Stimulated activated naive CD8-positive, alpha-beta T cell treated with anti-CD3 and anti-CD28 coated beads, Interleukin-15, amount 100 ng/mL, for 72 hours (primary cell): ENCODE measurements at regions not wholly inside any gene's neighbourhood (a gene's known extent, or its start where the extent isn't known, plus 50 kb on each side); places are given as distances from the start of the nearest gene placed in this dataset.
A peak's percentile ranks its signal among the peaks of the same experiment; 100 is the strongest.
"Not testable (repeated sequence)": the region's sequence is repeated elsewhere in the genome, so short reads cannot be mapped to it uniquely, and the experiment has no call there.

ENCODE experiments used
- ATAC-seq: fragments of 150-1000 bp; cut with Tn5 transposase; 2 replicates; pipeline ENCODE4 v1.10.0; 2021; ENCODE audit warnings: mild to moderate bottlenecking, moderate library complexity
- DNase-seq, 2 donors: peaks; one replicate each; pipeline ENCODE4 v3.0.0; 2021 to 2022
- H3K27ac Mint-ChIP-seq, 2 donors: one replicate each; pipeline ENCODE4 v1.8.0; 2022; ENCODE audit warnings: mild to moderate bottlenecking in 2 of 2, mixed read lengths in 2 of 2, moderate library complexity in 2 of 2
- H3K27me3 Mint-ChIP-seq: one replicate; pipeline ENCODE4 v1.8.0; 2022; ENCODE audit warnings: mixed read lengths
- H3K4me1 Mint-ChIP-seq: one replicate; pipeline ENCODE4 v1.8.0; 2022; ENCODE audit warnings: mild to moderate bottlenecking, mixed read lengths
- H3K4me3 Mint-ChIP-seq, 2 donors: one replicate each; pipeline ENCODE4 v1.8.0; 2022; ENCODE audit warnings: mild to moderate bottlenecking in 2 of 2, mixed read lengths in 2 of 2, moderate library complexity in 1 of 2
- H3K9me3 Mint-ChIP-seq, 2 donors: one replicate each; pipeline ENCODE4 v1.8.0; 2022; ENCODE audit warnings: mixed read lengths in 2 of 2

DNA sequence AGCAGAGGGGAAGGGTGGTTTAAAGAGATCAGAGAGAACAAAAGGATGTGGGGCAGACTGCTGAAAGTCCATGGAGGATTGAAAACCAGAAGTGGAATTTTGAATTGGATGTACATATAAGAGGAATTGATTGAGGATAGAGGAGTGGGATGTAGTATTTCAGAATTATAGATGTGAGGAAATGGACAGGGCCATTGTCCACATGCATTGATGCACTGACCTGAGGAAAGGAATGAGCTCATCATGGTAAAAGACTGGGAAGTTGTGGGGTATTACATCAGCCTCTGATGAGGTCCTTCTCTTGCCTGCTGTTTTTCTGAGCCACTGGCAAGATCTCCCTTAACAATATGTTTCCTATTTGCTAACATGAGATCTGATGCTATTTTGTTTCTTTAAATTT is 365.7 kb upstream of the FANCL start:
- Mint-ChIP-seq H3K4me3 (no peak overlapping the region), H3K27ac (no peak overlapping the region)
- no peak for ATAC-seq

GRCh38 chr2:58604096-58604495 is 363.0 kb upstream of the FANCL start:
- Mint-ChIP-seq H3K27me3 (no peaks in the 10 kb centered on the region), H3K27ac (no peak overlapping the region), H3K9me3 (peaks cover 0 to 3% of the 10 kb centered on the region in 2 donors), H3K4me1 (no peaks in the 10 kb centered on the region), H3K4me3 (no peak overlapping the region)
- no peak for DNase-seq
- no peak for ATAC-seq

More for the DNA sequence above, 365.7 kb upstream of the FANCL start:
- Mint-ChIP-seq H3K9me3 (peaks cover 0 to 3% of the 10 kb centered on the region in 2 donors), H3K4me1 (no peaks in the 10 kb centered on the region), H3K27me3 (no peaks in the 10 kb centered on the region)
- DNase-seq, result no peak

DNA sequence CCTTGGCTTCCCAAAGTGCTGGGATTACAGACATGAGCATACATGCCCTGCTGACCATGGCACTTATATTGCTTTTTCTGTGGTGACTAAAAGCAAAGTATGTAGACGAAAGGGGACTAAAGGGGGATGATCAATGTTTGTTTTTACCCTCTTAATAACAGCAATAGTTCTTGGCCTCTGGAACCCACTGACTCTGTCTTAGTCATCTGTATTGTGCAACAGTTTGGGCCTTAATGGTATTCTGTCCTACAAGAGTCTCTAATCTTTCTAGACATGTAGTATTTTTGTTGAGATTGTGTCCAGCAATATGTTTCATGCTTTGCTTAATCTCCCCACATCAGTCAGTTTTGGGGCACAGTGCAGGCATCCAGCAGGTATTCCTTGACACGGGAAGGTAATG is 359.9 kb upstream of the FANCL start:
- Mint-ChIP-seq H3K9me3 (peaks cover 3 to 7% of the 10 kb centered on the region in 2 donors), H3K4me1 (no peaks in the 10 kb centered on the region), H3K27ac (no peak overlapping the region), H3K4me3 (no peak overlapping the region), H3K27me3 (no peaks in the 10 kb centered on the region)
- ATAC-seq (no peak), DNase-seq (no peak)

DNA sequence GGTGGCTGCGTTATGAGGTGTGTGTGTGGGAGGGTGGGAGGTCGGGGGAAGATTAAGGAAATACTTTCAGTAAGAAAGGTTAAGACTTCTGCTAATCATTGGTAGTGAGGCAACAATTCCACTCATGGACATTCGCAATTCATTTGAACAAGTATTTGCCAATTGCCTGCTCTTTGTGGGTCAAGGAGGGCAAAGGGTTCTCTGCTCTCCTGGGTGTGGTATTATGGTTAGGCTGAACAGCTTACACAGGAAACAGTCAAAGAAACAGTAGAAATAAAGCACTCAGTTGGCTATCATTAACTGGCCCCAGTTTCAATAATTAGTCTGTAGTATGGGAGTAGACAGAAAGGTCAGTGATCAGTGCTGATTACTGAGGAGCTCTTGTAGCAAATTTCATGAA is 357.0 kb upstream of the FANCL start:
- Mint-ChIP-seq H3K9me3 (peaks cover 0 to 7% of the 10 kb centered on the region in 2 donors), H3K27ac (no peak overlapping the region), H3K4me1 (no peaks in the 10 kb centered on the region), H3K27me3 (no peaks in the 10 kb centered on the region), H3K4me3 (no peak overlapping the region)
- ATAC-seq (no peak), DNase-seq (no peak)

GRCh38 chr2:58595714-58596113 is 354.6 kb upstream of the FANCL start:
- H3K4me3 Mint-ChIP-seq, result no peak overlapping the region
- H3K27ac Mint-ChIP-seq, result no peak overlapping the region
- no peak for DNase-seq
- ATAC-seq, result no peak
- peaks cover 0 to 7% of the 10 kb centered on the region in 2 donors for H3K9me3 Mint-ChIP-seq
- no peaks in the 10 kb centered on the region for H3K27me3 Mint-ChIP-seq
- H3K4me1 Mint-ChIP-seq, result no peaks in the 10 kb centered on the region

GRCh38 chr2:58594762-58595161 is 353.6 kb upstream of the FANCL start:
- no peak for DNase-seq
- H3K27ac Mint-ChIP-seq, result no peak overlapping the region

DNA sequence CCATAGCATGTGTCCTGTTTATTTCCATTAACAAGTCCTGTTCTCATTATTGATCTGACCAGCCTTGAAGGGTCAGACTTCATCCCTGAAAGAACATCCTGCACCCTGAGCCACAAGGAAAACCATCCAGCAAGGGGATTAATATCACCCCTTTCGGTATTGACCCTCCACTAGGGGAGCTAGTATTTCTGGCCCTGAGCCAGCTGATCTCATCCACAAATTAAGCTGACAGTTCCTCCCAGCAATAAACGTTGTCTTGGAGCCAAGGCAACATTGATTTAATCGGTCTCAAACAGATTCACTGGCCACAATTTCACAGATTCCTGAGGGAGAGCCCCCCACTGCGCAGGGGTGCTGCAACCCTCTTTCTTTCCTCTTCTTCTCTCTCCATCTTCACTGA is 353.1 kb upstream of the FANCL start:
- ATAC-seq (no peak), DNase-seq (no peak)
- no peaks in the 10 kb centered on the region for H3K4me1 Mint-ChIP-seq
- H3K9me3 Mint-ChIP-seq, result peaks cover 0 to 7% of the 10 kb centered on the region in 2 donors
- no peak overlapping the region for H3K4me3 Mint-ChIP-seq
- H3K27ac Mint-ChIP-seq, result no peak overlapping the region
- H3K27me3 Mint-ChIP-seq, result no peaks in the 10 kb centered on the region

More at GRCh38 chr2:58594762-58595161, 353.6 kb upstream of the FANCL start:
- Mint-ChIP-seq H3K4me3 (no peak overlapping the region), H3K4me1 (no peaks in the 10 kb centered on the region), H3K9me3 (peaks cover 0 to 7% of the 10 kb centered on the region in 2 donors), H3K27me3 (no peaks in the 10 kb centered on the region)
- no peak for ATAC-seq

- not testable (repeated sequence) for H3K27me3 Mint-ChIP-seq, H3K4me1 Mint-ChIP-seq, H3K9me3 Mint-ChIP-seq, H3K27ac Mint-ChIP-seq, H3K4me3 Mint-ChIP-seq, DNase-seq, ATAC-seq
These were observed 345.1 kb upstream of the FANCL start for GRCh38 chr2:58586178-58586577.

- Mint-ChIP-seq H3K27me3 (no peaks in the 10 kb centered on the region), H3K4me1 (no peaks in the 10 kb centered on the region), H3K9me3 (no peaks in the 10 kb centered on the region), H3K4me3 (no peak overlapping the region), H3K27ac (no peak overlapping the region)
- no peak for ATAC-seq
- DNase-seq, result no peak
These were observed 344.1 kb upstream of the FANCL start for GRCh38 chr2:58585233-58585632.

DNA sequence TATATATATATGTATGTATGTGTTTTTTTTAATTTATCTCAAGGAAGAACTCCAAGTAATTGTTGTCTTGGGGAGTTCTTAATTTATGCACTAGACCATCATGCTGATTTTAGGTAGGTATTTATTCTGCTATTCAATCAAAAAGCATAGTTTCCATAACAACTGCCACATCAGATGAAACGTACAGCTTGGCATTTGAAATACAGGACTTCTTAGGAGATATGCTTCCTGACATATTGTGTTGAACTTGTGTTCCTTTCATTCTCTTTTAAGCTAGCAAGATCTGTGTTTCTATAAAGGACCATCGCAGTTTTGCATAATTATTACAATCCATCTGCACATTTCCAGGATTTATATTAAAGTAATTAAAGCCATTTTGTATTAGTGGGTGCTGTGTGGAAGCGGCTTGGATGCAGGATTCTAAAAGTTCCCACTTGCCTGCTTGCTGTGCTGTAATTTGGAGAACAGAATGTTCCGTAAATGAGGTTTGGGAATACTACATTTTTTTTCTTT is 343.5 kb upstream of the FANCL start:
- Mint-ChIP-seq H3K9me3 (no peaks in the 10 kb centered on the region), H3K4me1 (no peaks in the 10 kb centered on the region), H3K27me3 (no peaks in the 10 kb centered on the region), H3K27ac (no peak overlapping the region), H3K4me3 (no peak overlapping the region)
- DNase-seq (no peak), ATAC-seq (no peak)

DNA sequence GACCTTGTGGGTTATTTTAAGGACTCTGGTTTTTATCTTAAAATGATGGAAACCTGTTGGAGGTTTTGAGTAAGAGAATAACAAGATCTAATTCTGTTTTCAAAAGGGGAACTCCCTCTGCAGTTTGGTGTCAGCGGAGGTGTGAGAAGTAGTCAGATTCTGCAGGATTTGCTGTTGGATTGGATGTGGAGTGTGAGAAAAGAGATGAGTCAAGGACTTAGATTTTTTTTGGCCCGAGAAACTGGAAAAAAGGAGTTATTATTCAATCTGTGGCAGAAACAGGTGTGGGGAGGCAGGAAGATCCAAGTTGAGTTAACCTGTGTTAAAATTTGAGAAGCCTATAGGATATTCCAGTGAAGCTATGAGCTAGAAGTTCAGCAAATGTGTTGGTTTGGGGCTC is 337.2 kb upstream of the FANCL start:
- H3K4me1 Mint-ChIP-seq, result no peaks in the 10 kb centered on the region
- DNase-seq (no peak), ATAC-seq (no peak)
- no peaks in the 10 kb centered on the region for H3K27me3 Mint-ChIP-seq
- peaks cover 0 to 5% of the 10 kb centered on the region in 2 donors for H3K9me3 Mint-ChIP-seq
- no peak overlapping the region for H3K4me3 Mint-ChIP-seq
- no peak overlapping the region for H3K27ac Mint-ChIP-seq

GRCh38 chr2:58574873-58575272 is 333.7 kb upstream of the FANCL start:
- Mint-ChIP-seq H3K4me3 (no peak overlapping the region), H3K27ac (no peak overlapping the region), H3K27me3 (no peaks in the 10 kb centered on the region), H3K9me3 (peaks cover 0 to 5% of the 10 kb centered on the region in 2 donors), H3K4me1 (peaks cover 2% of the 10 kb centered on the region)
- DNase-seq (no peak), ATAC-seq (no peak)

GRCh38 chr2:58572731-58573130 is 331.6 kb upstream of the FANCL start:
- DNase-seq (no peak), ATAC-seq (no peak)
- H3K4me1 Mint-ChIP-seq, result peaks cover 9% of the 10 kb centered on the region
- H3K4me3 Mint-ChIP-seq, result no peak overlapping the region
- H3K27ac Mint-ChIP-seq, result no peak overlapping the region
- no peaks in the 10 kb centered on the region for H3K27me3 Mint-ChIP-seq
- H3K9me3 Mint-ChIP-seq, result no peaks in the 10 kb centered on the region

- peak; percentile 70 for ATAC-seq
- DNase-seq, result peak in 1 of 2 donors; percentile 9
- Mint-ChIP-seq H3K4me1 (peaks cover 9% of the 10 kb centered on the region), H3K27ac (no peak overlapping the region), H3K9me3 (no peaks in the 10 kb centered on the region), H3K27me3 (no peaks in the 10 kb centered on the region), H3K4me3 (peak overlapping the region in 1 of 2 donors; percentile 53)
These were observed 330.2 kb upstream of the FANCL start for GRCh38 chr2:58571181-58571852.

- Mint-ChIP-seq H3K9me3 (no peaks in the 10 kb centered on the region), H3K27me3 (no peaks in the 10 kb centered on the region), H3K4me3 (no peak overlapping the region), H3K4me1 (peaks cover 9% of the 10 kb centered on the region), H3K27ac (no peak overlapping the region)
- DNase-seq, result no peak
- peak; percentile 76 for ATAC-seq
These were observed 328.5 kb upstream of the FANCL start for GRCh38 chr2:58569475-58570185.

GRCh38 chr2:58568901-58569300 is 327.8 kb upstream of the FANCL start:
- DNase-seq (no peak), ATAC-seq (no peak)
- peak overlapping the region in 1 of 2 donors; percentile 27 for H3K27ac Mint-ChIP-seq
- no peaks in the 10 kb centered on the region for H3K27me3 Mint-ChIP-seq
- no peak overlapping the region for H3K4me3 Mint-ChIP-seq
- peaks cover 9% of the 10 kb centered on the region for H3K4me1 Mint-ChIP-seq
- H3K9me3 Mint-ChIP-seq, result no peaks in the 10 kb centered on the region
